IMR-90 (cell line): ENCODE measurements at regions not wholly inside any gene's neighbourhood (a gene's known extent, or its start where the extent isn't known, plus 50 kb on each side); places are given as distances from the start of the nearest gene placed in this dataset.

Experiments used
- CTCF ChIP-seq: conservative IDR thresholded peaks from 2 replicates; pipeline ENCODE4 v1.5.1; 2012; ENCODE audit warnings: mild to moderate bottlenecking, low read depth, low read length, improper control_type of control experiment
- MAFK ChIP-seq: IDR thresholded peaks from 2 replicates; pipeline ENCODE4 v1.6.1; 2012; ENCODE audit warnings: low read depth, low read length, improper control_type of control experiment
- MXI1 ChIP-seq: IDR thresholded peaks from 2 replicates; pipeline ENCODE4 v1.6.1; 2012; ENCODE audit warnings: low read depth, mild to moderate bottlenecking, low read length, moderate library complexity, borderline replicate concordance
- RAD21 ChIP-seq: IDR thresholded peaks from 2 replicates; pipeline ENCODE4 v1.6.1; 2012; ENCODE audit warnings: low read length, improper control_type of control experiment
- RCOR1 ChIP-seq: IDR thresholded peaks from 2 replicates; pipeline ENCODE4 v1.6.1; 2012; ENCODE audit warnings: mild to moderate bottlenecking, low read length, improper control_type of control experiment; ENCODE audit not compliant: insufficient replicate concordance

- TF ChIP-seq CTCF: no peak
- no peak for TF ChIP-seq MAFK
- no peak for TF ChIP-seq RCOR1
- no peak for TF ChIP-seq MXI1
- TF ChIP-seq RAD21: no peak
These were observed 144.6 kb downstream of the WDR11 start for GRCh38 chr10:120995768-120996167.
